ENCODE measurements at regions not wholly inside any gene's neighbourhood (a gene's known extent, or its start where the extent isn't known, plus 50 kb on each side); places are given as distances from the start of the nearest gene placed in this dataset.

DNA sequence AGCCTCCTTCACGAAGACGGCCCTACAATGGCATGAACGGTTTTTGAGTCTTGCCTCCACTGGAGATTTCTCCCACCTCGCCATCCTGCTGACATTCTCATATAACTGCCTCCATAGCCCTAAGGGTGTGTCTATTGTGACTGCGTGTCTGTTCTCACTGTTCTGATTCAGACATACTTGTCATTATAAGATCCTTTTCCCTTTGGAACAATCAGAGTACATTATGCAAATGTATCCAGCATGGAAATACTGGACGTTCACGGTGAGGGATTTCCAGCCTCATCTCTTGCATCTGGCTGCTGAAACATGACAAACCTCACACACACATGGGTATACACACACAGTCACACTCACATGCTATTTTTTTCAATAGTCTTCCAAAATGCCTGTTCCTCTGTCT, 402.1 kb downstream of the DIRAS2 start:
- no peaks in the 10 kb centered on the region for H3K4me1 ChIP-seq (ENCODE audit: control insufficient read depth, insufficient read depth, low read length)

DNA sequence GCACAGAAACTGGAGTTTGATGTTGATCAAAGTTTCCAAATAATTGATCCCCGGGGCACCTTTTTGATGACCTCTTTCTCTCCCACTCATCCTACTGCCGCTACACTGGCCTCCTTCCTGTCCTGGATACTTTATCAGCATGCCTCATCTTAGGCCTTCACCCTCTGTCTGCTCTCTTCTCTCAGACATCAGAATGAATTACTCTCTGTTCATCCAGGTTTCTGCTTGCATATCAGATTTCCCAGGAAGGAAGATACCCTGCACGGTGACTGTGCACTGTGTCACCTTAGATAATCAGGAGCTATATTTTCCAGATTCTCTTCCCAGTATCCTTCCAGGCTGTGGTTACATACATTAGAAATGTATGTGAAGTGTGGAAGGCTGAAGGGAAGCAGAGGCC, 397.0 kb downstream of the DIRAS2 start:
- Histone ChIP-seq H3K4me1 (ENCODE audit: control insufficient read depth, insufficient read depth, low read length) (no peaks in the 10 kb centered on the region), H3K9ac (ENCODE audit: extremely low read depth, low read length, poor library complexity, severe bottlenecking) (no peak overlapping the region), H3K36me3 (ENCODE audit: control insufficient read depth, insufficient read depth, low read length) (no peaks in the 10 kb centered on the region), H3K27ac (ENCODE audit: low read depth, low read length) (no peak overlapping the region), H3K4me3 (ENCODE audit: low read length) (no peak overlapping the region), H3K27me3 (ENCODE audit: control insufficient read depth, insufficient read depth, low read length, poor library complexity, severe bottlenecking) (no peaks in the 10 kb centered on the region), H3K9me3 (ENCODE audit: control insufficient read depth, low read length) (no peaks in the 10 kb centered on the region)
- no peak for TF ChIP-seq CTCF (conservative IDR thresholded peaks at IDR 0.05)
- 58 to 79% methylated on average over 2 to 3 of the region's 3 CpGs for WGBS, 2 experiments (ENCODE audit: insufficient coverage in 1 of 2, insufficient read length in 1 of 2)
- H3K36me3 Mint-ChIP-seq (ENCODE audit: low read depth), result no peaks in the 10 kb centered on the region
- H3K4me3 Mint-ChIP-seq, result no peak overlapping the region
- DNase-seq, result no peak
- H3K4me1 Mint-ChIP-seq, result no peaks in the 10 kb centered on the region
- H3K27ac Mint-ChIP-seq, result no peak overlapping the region
- H3K27me3 Mint-ChIP-seq (ENCODE audit: insufficient read depth), result no peaks in the 10 kb centered on the region
- H3K9me3 Mint-ChIP-seq, result no peaks in the 10 kb centered on the region

More for the DNA sequence above, 402.1 kb downstream of the DIRAS2 start:
- no peak overlapping the region for H3K4me3 Mint-ChIP-seq
- no peaks in the 10 kb centered on the region for H3K27me3 Mint-ChIP-seq (ENCODE audit: insufficient read depth)
- H3K36me3 Mint-ChIP-seq (ENCODE audit: low read depth), result no peaks in the 10 kb centered on the region
- no peak for TF ChIP-seq CTCF (conservative IDR thresholded peaks at IDR 0.05)
- no peak overlapping the region for H3K27ac Mint-ChIP-seq
- no peaks in the 10 kb centered on the region for H3K9me3 Mint-ChIP-seq
- H3K4me1 Mint-ChIP-seq, result no peaks in the 10 kb centered on the region
- no peak overlapping the region for H3K4me3 ChIP-seq (ENCODE audit: low read length)
- H3K9ac ChIP-seq (ENCODE audit: extremely low read depth, low read length, poor library complexity, severe bottlenecking), result no peak overlapping the region
- no peaks in the 10 kb centered on the region for H3K36me3 ChIP-seq (ENCODE audit: control insufficient read depth, insufficient read depth, low read length)
- 87 to 94% methylated on average over 7 of the region's 7 CpGs for WGBS, 2 experiments (ENCODE audit: insufficient coverage in 1 of 2, insufficient read length in 1 of 2)
- no peaks in the 10 kb centered on the region for H3K27me3 ChIP-seq (ENCODE audit: control insufficient read depth, insufficient read depth, low read length, poor library complexity, severe bottlenecking)
- DNase-seq, result no peak
- H3K27ac ChIP-seq (ENCODE audit: low read depth, low read length), result no peak overlapping the region
- H3K9me3 ChIP-seq (ENCODE audit: control insufficient read depth, low read length), result no peaks in the 10 kb centered on the region

- no peaks in the 10 kb centered on the region for H3K36me3 ChIP-seq (ENCODE audit: control insufficient read depth, insufficient read depth, low read length)
Measured at GRCh38 chr9:90249094-90249493, 393.5 kb downstream of the DIRAS2 start.

More at GRCh38 chr9:90249094-90249493, 393.5 kb downstream of the DIRAS2 start:
- Histone ChIP-seq H3K27ac (ENCODE audit: low read depth, low read length) (no peak overlapping the region), H3K9me3 (ENCODE audit: control insufficient read depth, low read length) (no peaks in the 10 kb centered on the region), H3K9ac (ENCODE audit: extremely low read depth, low read length, poor library complexity, severe bottlenecking) (no peak overlapping the region), H3K4me1 (ENCODE audit: control insufficient read depth, insufficient read depth, low read length) (no peaks in the 10 kb centered on the region), H3K27me3 (ENCODE audit: control insufficient read depth, insufficient read depth, low read length, poor library complexity, severe bottlenecking) (no peaks in the 10 kb centered on the region), H3K4me3 (ENCODE audit: low read length) (no peak overlapping the region)
- Mint-ChIP-seq H3K36me3 (ENCODE audit: low read depth) (no peaks in the 10 kb centered on the region), H3K4me1 (no peaks in the 10 kb centered on the region), H3K27ac (no peak overlapping the region), H3K4me3 (no peak overlapping the region), H3K9me3 (peaks cover 8% of the 10 kb centered on the region), H3K27me3 (ENCODE audit: insufficient read depth) (no peaks in the 10 kb centered on the region)
- no peak for DNase-seq
- no peak for TF ChIP-seq CTCF (conservative IDR thresholded peaks at IDR 0.05)

All from endodermal cell (in vitro differentiated cells).